ENCODE measurements at regions not wholly inside any gene's neighbourhood (a gene's known extent, or its start where the extent isn't known, plus 50 kb on each side); places are given as distances from the start of the nearest gene placed in this dataset.

- no peaks in the 10 kb centered on the region for H3K36me3 Mint-ChIP-seq (ENCODE audit: low read depth)
- TF ChIP-seq, protein P1, sequence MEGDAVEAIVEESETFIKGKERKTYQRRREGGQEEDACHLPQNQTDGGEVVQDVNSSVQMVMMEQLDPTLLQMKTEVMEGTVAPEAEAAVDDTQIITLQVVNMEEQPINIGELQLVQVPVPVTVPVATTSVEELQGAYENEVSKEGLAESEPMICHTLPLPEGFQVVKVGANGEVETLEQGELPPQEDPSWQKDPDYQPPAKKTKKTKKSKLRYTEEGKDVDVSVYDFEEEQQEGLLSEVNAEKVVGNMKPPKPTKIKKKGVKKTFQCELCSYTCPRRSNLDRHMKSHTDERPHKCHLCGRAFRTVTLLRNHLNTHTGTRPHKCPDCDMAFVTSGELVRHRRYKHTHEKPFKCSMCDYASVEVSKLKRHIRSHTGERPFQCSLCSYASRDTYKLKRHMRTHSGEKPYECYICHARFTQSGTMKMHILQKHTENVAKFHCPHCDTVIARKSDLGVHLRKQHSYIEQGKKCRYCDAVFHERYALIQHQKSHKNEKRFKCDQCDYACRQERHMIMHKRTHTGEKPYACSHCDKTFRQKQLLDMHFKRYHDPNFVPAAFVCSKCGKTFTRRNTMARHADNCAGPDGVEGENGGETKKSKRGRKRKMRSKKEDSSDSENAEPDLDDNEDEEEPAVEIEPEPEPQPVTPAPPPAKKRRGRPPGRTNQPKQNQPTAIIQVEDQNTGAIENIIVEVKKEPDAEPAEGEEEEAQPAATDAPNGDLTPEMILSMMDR (IDR thresholded peaks at IDR 0.05) = no peak; the same call in 1 of the 2 replicates
- H3K4me1 Mint-ChIP-seq (ENCODE audit: low read depth) = peaks cover 5% of the 10 kb centered on the region; the same call in 1 of the 2 replicates
- peak; percentile 5 for DNase-seq
- no peak overlapping the region for H3K4me3 Mint-ChIP-seq
- H3K9me3 Mint-ChIP-seq = no peaks in the 10 kb centered on the region
- peaks cover 15% of the 10 kb centered on the region for H3K27me3 Mint-ChIP-seq (ENCODE audit: insufficient read depth)
- no peak overlapping the region for H3K27ac Mint-ChIP-seq
These were observed 66.1 kb upstream of the KAT6B start for GRCh38 chr10:74760086-74760979.

- DNase-seq = no peak
- Mint-ChIP-seq H3K36me3 (ENCODE audit: low read depth) (no peaks in the 10 kb centered on the region), H3K4me1 (ENCODE audit: low read depth) (peaks cover 5% of the 10 kb centered on the region; the same call in 1 of the 2 replicates), H3K9me3 (no peaks in the 10 kb centered on the region), H3K27me3 (ENCODE audit: insufficient read depth) (peaks cover 19% of the 10 kb centered on the region), H3K27ac (no peak overlapping the region), H3K4me3 (no peak overlapping the region)
- TF ChIP-seq, protein P1 (IDR thresholded peaks at IDR 0.05) = no peak
These were observed 62.3 kb upstream of the KAT6B start for GRCh38 chr10:74763934-74764591.

GRCh38 chr10:74765465-74765975, 60.9 kb upstream of the KAT6B start:
- no peaks in the 10 kb centered on the region for H3K36me3 Mint-ChIP-seq (ENCODE audit: low read depth)
- H3K4me3 Mint-ChIP-seq = no peak overlapping the region
- no peak for DNase-seq
- H3K4me1 Mint-ChIP-seq (ENCODE audit: low read depth) = no peaks in the 10 kb centered on the region
- H3K9me3 Mint-ChIP-seq = no peaks in the 10 kb centered on the region
- TF ChIP-seq, protein P1 (IDR thresholded peaks at IDR 0.05) = no peak
- H3K27me3 Mint-ChIP-seq (ENCODE audit: insufficient read depth) = peaks cover 16% of the 10 kb centered on the region
- H3K27ac Mint-ChIP-seq = no peak overlapping the region

- Mint-ChIP-seq H3K4me3 (no peak overlapping the region), H3K9me3 (no peaks in the 10 kb centered on the region), H3K36me3 (ENCODE audit: low read depth) (no peaks in the 10 kb centered on the region), H3K27me3 (ENCODE audit: insufficient read depth) (peaks cover 16% of the 10 kb centered on the region), H3K4me1 (ENCODE audit: low read depth) (no peaks in the 10 kb centered on the region), H3K27ac (no peak overlapping the region)
- TF ChIP-seq, protein P1 (IDR thresholded peaks at IDR 0.05) = no peak
- no peak for DNase-seq
These were observed 59.9 kb upstream of the KAT6B start for GRCh38 chr10:74766501-74766900.

DNA sequence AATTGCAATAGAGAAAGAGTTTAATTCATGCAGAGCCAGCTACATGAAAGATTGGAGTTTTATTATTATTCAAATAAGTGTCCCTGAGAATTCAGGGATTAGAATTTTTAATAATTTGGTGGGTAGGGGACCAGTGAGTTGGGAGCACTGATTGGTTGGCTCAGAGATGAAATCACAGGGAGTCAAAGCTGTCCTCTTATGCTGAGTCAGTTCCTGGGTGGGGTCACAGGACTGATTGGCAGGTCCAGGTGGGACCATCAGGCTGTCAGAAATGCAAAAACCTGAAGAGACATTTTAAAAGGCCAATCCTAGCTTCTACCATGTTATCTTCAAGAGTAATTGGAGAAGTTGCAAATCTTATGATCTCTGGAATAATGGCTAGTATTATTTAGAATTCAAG, 56.0 kb upstream of the KAT6B start:
- Mint-ChIP-seq H3K36me3 (ENCODE audit: low read depth) (no peaks in the 10 kb centered on the region), H3K27me3 (ENCODE audit: insufficient read depth) (peaks cover 7% of the 10 kb centered on the region), H3K27ac (no peak overlapping the region), H3K4me1 (ENCODE audit: low read depth) (no peaks in the 10 kb centered on the region), H3K9me3 (no peaks in the 10 kb centered on the region), H3K4me3 (no peak overlapping the region)
- TF ChIP-seq, protein P1 (IDR thresholded peaks at IDR 0.05) = no peak
- DNase-seq = no peak

Data from HFFc6 (cell line).